Neural crest cell (in vitro differentiated cells): ENCODE measurements at regions not wholly inside any gene's neighbourhood (a gene's known extent, or its start where the extent isn't known, plus 50 kb on each side); places are given as distances from the start of the nearest gene placed in this dataset.

Source experiments
- DNase-seq: peaks from one replicate; pipeline ENCODE4 v3.0.0; 2021; ENCODE audit warnings: low read depth, mixed read lengths, low spot score
- H3K27ac Mint-ChIP-seq: one replicate; pipeline ENCODE4 v1.8.0; 2021; ENCODE audit warnings: mild to moderate bottlenecking, mixed read lengths; ENCODE audit not compliant: unreplicated experiment
- H3K27me3 Mint-ChIP-seq: 2 replicates; pipeline ENCODE4 v1.8.0; 2021; ENCODE audit warnings: low read depth, mild to moderate bottlenecking, mixed read lengths
- H3K36me3 Mint-ChIP-seq: 2 replicates; pipeline ENCODE4 v1.8.0; 2021; ENCODE audit warnings: low read depth, mild to moderate bottlenecking, mixed read lengths
- H3K4me1 Mint-ChIP-seq: 2 replicates; pipeline ENCODE4 v1.8.0; 2021; ENCODE audit warnings: mixed read lengths
- H3K4me3 Mint-ChIP-seq: one replicate; pipeline ENCODE4 v1.8.0; 2021; ENCODE audit warnings: mild to moderate bottlenecking, mixed read lengths
- H3K9me3 Mint-ChIP-seq: 2 replicates; pipeline ENCODE4 v1.8.0; 2021; ENCODE audit warnings: mixed read lengths
- CTCF ChIP-seq: fragments of 200-600 bp; sonication (generic); conservative IDR thresholded peaks from 2 replicates; pipeline ENCODE4 v1.5.0; 2021; ENCODE audit warnings: antibody characterized with exemption, mild to moderate bottlenecking

GRCh38 chr9:1115370-1115769, 65.2 kb downstream of the DMRT2 start:
- Mint-ChIP-seq H3K4me1 (no peaks in the 10 kb centered on the region), H3K9me3 (peaks cover 2% of the 10 kb centered on the region), H3K27ac (no peak overlapping the region), H3K36me3 (no peaks in the 10 kb centered on the region), H3K4me3 (no peak overlapping the region), H3K27me3 (peaks cover 3% of the 10 kb centered on the region)
- no peak for DNase-seq
- TF ChIP-seq CTCF, result no peak

- H3K4me1 Mint-ChIP-seq, result no peaks in the 10 kb centered on the region
- no peak overlapping the region for H3K27ac Mint-ChIP-seq
- H3K4me3 Mint-ChIP-seq, result no peak overlapping the region
- peaks cover 3% of the 10 kb centered on the region for H3K27me3 Mint-ChIP-seq
- no peak for TF ChIP-seq CTCF
- DNase-seq, result no peak
- H3K36me3 Mint-ChIP-seq, result no peaks in the 10 kb centered on the region
- H3K9me3 Mint-ChIP-seq, result peaks cover 2% of the 10 kb centered on the region
Measured at GRCh38 chr9:1117439-1117838, 67.3 kb downstream of the DMRT2 start.

GRCh38 chr9:1120500-1121165, 70.5 kb downstream of the DMRT2 start:
- H3K9me3 Mint-ChIP-seq, result no peaks in the 10 kb centered on the region
- no peaks in the 10 kb centered on the region for H3K4me1 Mint-ChIP-seq
- no peak overlapping the region for H3K4me3 Mint-ChIP-seq
- no peaks in the 10 kb centered on the region for H3K36me3 Mint-ChIP-seq
- no peak for DNase-seq
- peaks cover 3% of the 10 kb centered on the region for H3K27me3 Mint-ChIP-seq
- TF ChIP-seq CTCF, result no peak
- no peak overlapping the region for H3K27ac Mint-ChIP-seq

GRCh38 chr9:1125741-1126140, 75.6 kb downstream of the DMRT2 start:
- H3K4me1 Mint-ChIP-seq, result no peaks in the 10 kb centered on the region
- TF ChIP-seq CTCF, result no peak
- peaks cover 2% of the 10 kb centered on the region for H3K27me3 Mint-ChIP-seq
- no peak for DNase-seq
- H3K9me3 Mint-ChIP-seq, result peaks cover 2% of the 10 kb centered on the region
- H3K27ac Mint-ChIP-seq, result no peak overlapping the region
- no peaks in the 10 kb centered on the region for H3K36me3 Mint-ChIP-seq
- H3K4me3 Mint-ChIP-seq, result no peak overlapping the region

GRCh38 chr9:1128046-1128445, 77.9 kb downstream of the DMRT2 start:
- no peak for TF ChIP-seq CTCF
- peaks cover 2% of the 10 kb centered on the region for H3K27me3 Mint-ChIP-seq
- no peaks in the 10 kb centered on the region for H3K4me1 Mint-ChIP-seq
- H3K27ac Mint-ChIP-seq, result no peak overlapping the region
- no peak for DNase-seq
- H3K36me3 Mint-ChIP-seq, result peaks cover 2% of the 10 kb centered on the region
- peaks cover 8% of the 10 kb centered on the region for H3K9me3 Mint-ChIP-seq
- H3K4me3 Mint-ChIP-seq, result no peak overlapping the region
